ENCODE measurements at regions not wholly inside any gene's neighbourhood (a gene's known extent, or its start where the extent isn't known, plus 50 kb on each side); places are given as distances from the start of the nearest gene placed in this dataset.

DNA sequence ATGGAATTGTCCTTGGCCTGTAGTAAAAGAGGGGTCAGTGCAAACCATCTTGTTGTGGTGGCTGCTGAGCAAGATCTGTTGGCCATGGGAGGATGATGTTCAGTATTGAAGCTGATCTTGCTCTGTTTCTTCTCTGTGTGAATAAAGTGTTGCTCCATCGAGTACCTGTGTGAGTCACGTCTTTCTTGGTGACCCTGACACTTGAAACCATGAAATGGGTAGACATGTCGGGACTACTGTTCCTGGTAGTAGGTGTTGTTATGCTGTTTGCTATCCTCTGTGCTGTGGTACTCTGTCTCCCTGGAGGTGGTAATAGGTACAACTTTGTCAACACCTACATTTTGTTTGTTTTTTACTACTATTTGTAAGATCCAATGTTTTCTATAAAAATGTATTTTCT is 330.6 kb downstream of the MDFIC start:
- TF ChIP-seq CHD1 (IDR thresholded peaks at IDR 0.05; ENCODE audit: low read depth, low read length) = no peak
- TF ChIP-seq USF2 (IDR thresholded peaks at IDR 0.05; ENCODE audit: low read length) = no peak
- no peak for TF ChIP-seq TAF1 (IDR thresholded peaks at IDR 0.05; ENCODE audit: low read depth, low read length)
- no peak for TF ChIP-seq POLR2A (IDR thresholded peaks at IDR 0.05; ENCODE audit: control extremely low read depth in 1 of 2, low read depth in 2 of 2, low read length in 2 of 2)
- no peak for TF ChIP-seq TBP (IDR thresholded peaks at IDR 0.05; ENCODE audit: low read depth, low read length)
- TF ChIP-seq, protein P1, sequence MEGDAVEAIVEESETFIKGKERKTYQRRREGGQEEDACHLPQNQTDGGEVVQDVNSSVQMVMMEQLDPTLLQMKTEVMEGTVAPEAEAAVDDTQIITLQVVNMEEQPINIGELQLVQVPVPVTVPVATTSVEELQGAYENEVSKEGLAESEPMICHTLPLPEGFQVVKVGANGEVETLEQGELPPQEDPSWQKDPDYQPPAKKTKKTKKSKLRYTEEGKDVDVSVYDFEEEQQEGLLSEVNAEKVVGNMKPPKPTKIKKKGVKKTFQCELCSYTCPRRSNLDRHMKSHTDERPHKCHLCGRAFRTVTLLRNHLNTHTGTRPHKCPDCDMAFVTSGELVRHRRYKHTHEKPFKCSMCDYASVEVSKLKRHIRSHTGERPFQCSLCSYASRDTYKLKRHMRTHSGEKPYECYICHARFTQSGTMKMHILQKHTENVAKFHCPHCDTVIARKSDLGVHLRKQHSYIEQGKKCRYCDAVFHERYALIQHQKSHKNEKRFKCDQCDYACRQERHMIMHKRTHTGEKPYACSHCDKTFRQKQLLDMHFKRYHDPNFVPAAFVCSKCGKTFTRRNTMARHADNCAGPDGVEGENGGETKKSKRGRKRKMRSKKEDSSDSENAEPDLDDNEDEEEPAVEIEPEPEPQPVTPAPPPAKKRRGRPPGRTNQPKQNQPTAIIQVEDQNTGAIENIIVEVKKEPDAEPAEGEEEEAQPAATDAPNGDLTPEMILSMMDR (IDR thresholded peaks at IDR 0.05; ENCODE audit: control extremely low read depth in 1 of 3, insufficient read depth in 1 of 3, low read depth in 1 of 3, low read length in 3 of 3) = no peak
- TF ChIP-seq NANOG (IDR thresholded peaks at IDR 0.05; ENCODE audit: insufficient read depth, low read depth, low read length, poor library complexity, severe bottlenecking) = no peak
- no peak for TF ChIP-seq EP300 (IDR thresholded peaks at IDR 0.05; ENCODE audit: borderline replicate concordance in 1 of 2, low read depth in 2 of 2, low read length in 2 of 2)
- TF ChIP-seq TCF12 (IDR thresholded peaks at IDR 0.05; ENCODE audit: low read depth, low read length) = no peak
- TF ChIP-seq ASH2L (IDR thresholded peaks at IDR 0.05; ENCODE audit: low read length) = no peak
- no peak for TF ChIP-seq EZH2 (IDR thresholded peaks at IDR 0.05; ENCODE audit: low read depth, low read length, severe bottlenecking)
- TF ChIP-seq SP1 (IDR thresholded peaks at IDR 0.05; ENCODE audit: low read depth, low read length) = no peak
- TF ChIP-seq SIN3A (conservative IDR thresholded peaks at IDR 0.05 in 1 of 2, IDR thresholded peaks at IDR 0.05 in 1 of 2; ENCODE audit: low read depth in 1 of 2, low read length in 2 of 2) = no peak
